ENCODE measurements at regions not wholly inside any gene's neighbourhood (a gene's known extent, or its start where the extent isn't known, plus 50 kb on each side); places are given as distances from the start of the nearest gene placed in this dataset.

DNA sequence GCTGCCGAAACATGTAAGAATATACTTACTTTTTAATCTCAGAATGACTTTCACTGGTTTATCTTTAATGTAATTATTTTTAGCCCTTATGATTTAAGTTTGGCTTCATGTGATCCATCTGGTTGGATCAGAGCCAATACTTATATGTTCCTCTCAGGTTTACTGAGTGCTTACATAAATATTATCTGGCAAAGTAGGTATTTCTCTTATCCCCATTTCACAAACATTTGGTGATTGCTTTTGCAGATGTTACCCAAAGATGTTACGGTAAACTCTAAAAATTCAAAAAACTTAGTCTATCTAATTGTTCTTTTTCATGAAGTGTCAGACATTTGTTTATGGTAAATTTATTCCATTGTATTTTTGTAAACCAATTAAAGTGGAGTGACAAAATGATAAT lies 115.0 kb upstream of the TLL1 start:
- Histone ChIP-seq H3K4me3 (no peak overlapping the region), H3K4me1 (peaks cover 0 to 1% (median under 1%) of the 10 kb centered on the region in 4 donors), H3K27me3 (no peaks in the 10 kb centered on the region), H3K36me3 (no peaks in the 10 kb centered on the region), H3K9me3 (no peaks in the 10 kb centered on the region), H3K27ac (replicated peaks in 1 of 4) (no peak overlapping the region)
- 86% methylated on average over 2 of the region's 2 CpGs for WGBS
- no peak for DNase-seq (ENCODE audit: extremely low spot score)
- no peak for TF ChIP-seq EP300 (IDR thresholded peaks at IDR 0.05)
- no peak for TF ChIP-seq POLR2A (IDR thresholded peaks at IDR 0.05; ENCODE audit: low read depth)
- TF ChIP-seq, protein P1, sequence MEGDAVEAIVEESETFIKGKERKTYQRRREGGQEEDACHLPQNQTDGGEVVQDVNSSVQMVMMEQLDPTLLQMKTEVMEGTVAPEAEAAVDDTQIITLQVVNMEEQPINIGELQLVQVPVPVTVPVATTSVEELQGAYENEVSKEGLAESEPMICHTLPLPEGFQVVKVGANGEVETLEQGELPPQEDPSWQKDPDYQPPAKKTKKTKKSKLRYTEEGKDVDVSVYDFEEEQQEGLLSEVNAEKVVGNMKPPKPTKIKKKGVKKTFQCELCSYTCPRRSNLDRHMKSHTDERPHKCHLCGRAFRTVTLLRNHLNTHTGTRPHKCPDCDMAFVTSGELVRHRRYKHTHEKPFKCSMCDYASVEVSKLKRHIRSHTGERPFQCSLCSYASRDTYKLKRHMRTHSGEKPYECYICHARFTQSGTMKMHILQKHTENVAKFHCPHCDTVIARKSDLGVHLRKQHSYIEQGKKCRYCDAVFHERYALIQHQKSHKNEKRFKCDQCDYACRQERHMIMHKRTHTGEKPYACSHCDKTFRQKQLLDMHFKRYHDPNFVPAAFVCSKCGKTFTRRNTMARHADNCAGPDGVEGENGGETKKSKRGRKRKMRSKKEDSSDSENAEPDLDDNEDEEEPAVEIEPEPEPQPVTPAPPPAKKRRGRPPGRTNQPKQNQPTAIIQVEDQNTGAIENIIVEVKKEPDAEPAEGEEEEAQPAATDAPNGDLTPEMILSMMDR (IDR thresholded peaks at IDR 0.05) = no peak
- no peak for TF ChIP-seq POLR2AphosphoS5 (IDR thresholded peaks at IDR 0.05)
- intact Hi-C loops (cut with DNase I) = no loop called here

DNA sequence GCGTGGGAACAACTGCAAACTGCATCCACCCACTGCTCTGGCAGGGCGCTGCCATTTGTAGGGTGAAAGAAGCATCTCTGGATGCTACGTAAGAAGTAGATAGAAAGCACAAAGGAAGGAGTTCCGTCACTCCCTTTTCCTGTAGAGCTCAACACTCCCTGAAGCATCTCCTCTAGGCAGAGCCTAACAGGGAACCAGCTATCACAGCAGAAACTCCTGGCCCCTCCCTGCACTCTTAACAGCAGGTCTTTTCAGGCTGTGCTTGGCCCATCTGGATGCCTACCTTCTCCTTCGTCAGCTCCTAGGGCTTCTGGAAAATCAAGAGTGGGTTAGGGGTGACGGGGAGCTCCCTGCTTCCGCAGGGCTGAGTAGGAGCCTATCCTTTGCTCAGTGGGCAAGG lies 112.9 kb upstream of the TLL1 start:
- no peaks in the 10 kb centered on the region for H3K27me3 ChIP-seq
- 96% methylated on average over 6 of the region's 7 CpGs for WGBS
- no peaks in the 10 kb centered on the region for H3K9me3 ChIP-seq
- peaks cover 0 to 11% (median 4%) of the 10 kb centered on the region in 4 donors for H3K4me1 ChIP-seq
- no peak for DNase-seq (ENCODE audit: extremely low spot score)
- TF ChIP-seq POLR2AphosphoS5 (IDR thresholded peaks at IDR 0.05) (no peak), EP300 (IDR thresholded peaks at IDR 0.05) (no peak), POLR2A (IDR thresholded peaks at IDR 0.05; ENCODE audit: low read depth) (no peak)
- TF ChIP-seq, protein P1 (IDR thresholded peaks at IDR 0.05) = no peak
- intact Hi-C loops (cut with DNase I) = no loop called here
- H3K36me3 ChIP-seq = no peaks in the 10 kb centered on the region
- H3K4me3 ChIP-seq = no peak overlapping the region
- no peak overlapping the region for H3K27ac ChIP-seq (replicated peaks in 1 of 4)

DNA sequence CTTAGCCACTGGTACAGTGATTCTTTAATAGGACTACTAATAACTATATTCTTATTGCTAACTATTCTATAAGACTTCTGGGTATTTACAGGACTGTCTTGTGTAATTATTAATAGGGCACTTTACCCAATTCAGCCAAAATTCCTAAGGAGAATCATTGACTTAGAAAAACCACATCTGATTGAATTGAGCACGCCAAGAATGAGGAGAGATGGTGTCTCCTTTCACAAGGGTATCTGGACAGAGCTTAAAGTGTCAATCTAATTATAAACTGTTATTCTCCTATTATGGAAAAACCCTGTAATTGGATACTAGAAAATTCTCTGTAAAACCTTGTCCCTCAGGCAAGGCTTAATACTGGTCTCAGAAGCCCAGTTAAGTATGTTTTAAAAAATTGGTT lies 111.1 kb upstream of the TLL1 start:
- Histone ChIP-seq H3K4me3 (no peak overlapping the region), H3K27me3 (no peaks in the 10 kb centered on the region), H3K9me3 (no peaks in the 10 kb centered on the region), H3K4me1 (peaks cover 0 to 11% (median 6%) of the 10 kb centered on the region in 4 donors), H3K27ac (replicated peaks in 1 of 4) (no peak overlapping the region), H3K36me3 (no peaks in the 10 kb centered on the region)
- intact Hi-C loops (cut with DNase I) = no loop called here
- no peak for TF ChIP-seq POLR2A (IDR thresholded peaks at IDR 0.05; ENCODE audit: low read depth)
- no peak for TF ChIP-seq POLR2AphosphoS5 (IDR thresholded peaks at IDR 0.05)
- TF ChIP-seq EP300 (IDR thresholded peaks at IDR 0.05) = no peak
- TF ChIP-seq, protein P1 (IDR thresholded peaks at IDR 0.05) = no peak
- WGBS = 73% methylated on average over 1 of the region's 1 CpG
- DNase-seq (ENCODE audit: extremely low spot score) = no peak

DNA sequence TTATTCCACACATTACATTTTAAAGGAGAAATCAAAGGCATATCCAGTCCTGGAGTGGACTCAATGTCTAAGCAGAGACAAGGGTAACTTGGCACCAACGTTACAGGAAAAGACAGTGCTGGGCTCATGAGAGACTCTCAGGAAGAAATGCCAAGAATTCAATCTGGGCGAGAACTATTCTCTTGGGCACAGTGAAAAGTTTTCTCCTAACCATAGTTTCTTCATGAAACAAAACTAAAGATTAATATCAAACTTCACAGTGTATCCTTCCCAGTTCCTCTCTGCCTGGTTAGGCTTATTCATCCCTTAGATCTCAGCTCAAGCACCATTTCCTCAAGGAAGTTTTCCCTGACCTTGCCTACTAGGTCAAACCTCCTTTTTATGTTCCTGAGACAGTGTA lies 109.4 kb upstream of the TLL1 start:
- Histone ChIP-seq H3K36me3 (no peaks in the 10 kb centered on the region), H3K27ac (replicated peaks in 1 of 4) (no peak overlapping the region), H3K9me3 (no peaks in the 10 kb centered on the region), H3K27me3 (no peaks in the 10 kb centered on the region), H3K4me1 (peaks cover 0 to 11% (median 6%) of the 10 kb centered on the region in 4 donors), H3K4me3 (no peak overlapping the region)
- intact Hi-C loops (cut with DNase I) = no loop called here
- no peak for DNase-seq (ENCODE audit: extremely low spot score)
- TF ChIP-seq POLR2AphosphoS5 (IDR thresholded peaks at IDR 0.05) (no peak), POLR2A (IDR thresholded peaks at IDR 0.05; ENCODE audit: low read depth) (no peak), EP300 (IDR thresholded peaks at IDR 0.05) (no peak)
- TF ChIP-seq, protein P1 (IDR thresholded peaks at IDR 0.05) = no peak
- 41% methylated on average over 2 of the region's 2 CpGs for WGBS

DNA sequence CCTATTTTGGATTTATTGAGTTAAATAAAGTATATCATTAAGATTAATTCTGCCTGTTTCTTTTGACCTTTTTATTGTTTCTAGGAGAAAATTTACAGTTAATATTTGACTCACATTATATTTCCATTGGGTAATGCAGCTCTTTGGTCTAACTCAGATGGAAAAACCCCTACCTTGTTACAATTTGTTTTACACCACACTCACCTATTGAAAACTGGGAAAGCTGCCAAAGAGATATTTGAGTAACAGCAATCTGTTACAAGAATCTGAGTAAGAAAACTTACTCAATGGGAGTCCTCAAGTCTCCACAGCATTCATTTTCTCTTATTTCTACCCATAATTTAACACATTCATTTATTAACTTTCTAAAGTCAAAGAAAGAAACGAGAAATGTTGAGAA lies 108.0 kb upstream of the TLL1 start:
- 93% methylated on average over 1 of the region's 1 CpG for WGBS
- Histone ChIP-seq H3K4me3 (no peak overlapping the region), H3K27ac (replicated peaks in 1 of 4) (no peak overlapping the region), H3K4me1 (peaks cover 0 to 11% (median 6%) of the 10 kb centered on the region in 4 donors), H3K9me3 (no peaks in the 10 kb centered on the region), H3K27me3 (no peaks in the 10 kb centered on the region), H3K36me3 (no peaks in the 10 kb centered on the region)
- intact Hi-C loops (cut with DNase I) = no loop called here
- no peak for TF ChIP-seq POLR2AphosphoS5 (IDR thresholded peaks at IDR 0.05)
- TF ChIP-seq, protein P1 (IDR thresholded peaks at IDR 0.05) = no peak
- TF ChIP-seq POLR2A (IDR thresholded peaks at IDR 0.05; ENCODE audit: low read depth) = no peak
- no peak for TF ChIP-seq EP300 (IDR thresholded peaks at IDR 0.05)
- DNase-seq (ENCODE audit: extremely low spot score) = no peak
